GM21515 (cell line): ENCODE measurements at regions not wholly inside any gene's neighbourhood (a gene's known extent, or its start where the extent isn't known, plus 50 kb on each side); places are given as distances from the start of the nearest gene placed in this dataset.

Experiments
- ATAC-seq: cut with Tn5 transposase; IDR thresholded peaks from one replicate; pipeline ENCODE4 v1.9.1; 2021; ENCODE audit not compliant: unreplicated experiment

DNA sequence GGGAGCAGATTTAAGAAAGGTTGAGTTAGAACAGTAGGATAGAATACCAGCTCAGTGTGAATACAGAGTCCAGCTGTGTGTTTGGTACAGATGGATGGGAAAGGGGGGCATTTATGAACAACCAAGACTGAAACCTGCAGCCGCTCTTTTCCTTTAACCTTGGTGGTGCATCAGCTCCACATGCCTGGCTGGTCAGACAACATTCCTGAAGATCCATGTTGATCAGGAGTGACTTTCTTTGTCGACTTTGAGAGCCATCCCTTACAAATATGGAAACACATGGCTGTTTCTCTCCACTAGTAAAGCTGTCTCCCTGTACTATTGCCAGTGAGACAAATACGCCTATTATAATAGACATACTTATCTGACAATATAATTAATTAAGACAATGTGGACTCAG lies 476.5 kb upstream of the IGFBP3 start:
- ATAC-seq, result no peak

- no peak for ATAC-seq
These were observed 475.4 kb upstream of the IGFBP3 start for GRCh38 chr7:46396481-46396880.

DNA sequence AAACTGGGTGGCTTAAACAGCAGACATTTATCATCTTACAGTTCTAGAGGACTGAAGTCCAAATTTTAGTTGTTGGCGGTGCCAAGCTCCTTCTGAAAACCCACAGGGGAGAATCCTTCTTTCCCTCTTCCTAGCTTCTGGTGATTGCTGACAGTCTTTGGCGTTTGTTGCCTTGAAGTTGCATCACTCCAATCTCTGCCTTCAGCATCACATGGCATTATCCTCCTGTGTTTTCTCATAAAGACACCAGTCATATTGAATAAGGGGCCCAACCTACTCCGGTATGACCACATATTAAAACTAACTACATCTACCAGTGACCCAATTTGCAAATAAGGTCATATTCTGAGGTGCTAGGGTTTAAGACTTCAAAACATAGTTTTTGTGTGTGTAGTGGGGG lies 472.1 kb upstream of the IGFBP3 start:
- no peak for ATAC-seq

DNA sequence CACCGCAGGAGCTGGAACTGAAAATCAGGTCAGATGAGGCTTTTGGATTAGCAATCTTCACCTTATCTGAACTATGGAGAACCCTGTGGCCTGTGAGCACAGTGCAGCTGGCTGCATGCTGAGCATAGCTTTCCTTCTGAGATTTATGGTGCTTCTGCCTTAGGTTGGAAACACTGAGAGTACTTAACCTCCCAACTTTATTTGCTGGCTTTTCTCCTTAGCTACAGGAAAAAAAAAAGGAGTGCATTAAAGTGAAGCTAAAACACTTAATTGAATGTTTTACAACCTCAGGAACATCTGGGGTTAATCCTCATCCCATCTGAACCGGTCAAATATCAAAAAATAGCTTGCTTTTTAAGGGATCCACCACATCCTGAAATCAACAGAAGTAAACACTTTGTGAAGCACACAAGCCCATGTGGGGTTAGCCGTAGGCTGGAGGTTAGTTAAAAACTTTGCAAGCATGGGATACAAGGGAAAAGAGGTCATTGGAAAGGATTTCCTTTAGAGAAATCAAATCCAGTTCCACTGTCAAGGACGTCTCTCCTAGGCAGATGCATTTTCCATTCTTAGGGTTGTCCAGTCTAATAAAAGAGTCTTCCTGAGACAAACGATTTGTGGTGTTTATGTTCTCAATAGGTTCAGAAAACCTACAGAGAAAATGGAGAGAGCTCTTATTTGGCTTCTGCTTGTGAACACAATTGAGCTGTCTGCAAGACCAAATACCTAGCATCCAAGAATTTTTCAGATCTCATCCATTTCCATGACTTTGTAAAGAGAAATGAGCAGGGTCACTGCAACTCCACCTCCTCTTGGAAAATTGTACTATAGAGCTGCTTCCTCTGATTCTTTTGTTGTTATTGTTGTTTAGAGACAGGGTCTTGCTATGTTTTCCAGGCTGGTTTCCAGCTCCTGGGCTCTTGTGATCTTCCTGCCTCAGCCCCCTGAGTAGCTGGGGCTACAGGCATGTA lies 470.4 kb upstream of the IGFBP3 start:
- no peak for ATAC-seq

DNA sequence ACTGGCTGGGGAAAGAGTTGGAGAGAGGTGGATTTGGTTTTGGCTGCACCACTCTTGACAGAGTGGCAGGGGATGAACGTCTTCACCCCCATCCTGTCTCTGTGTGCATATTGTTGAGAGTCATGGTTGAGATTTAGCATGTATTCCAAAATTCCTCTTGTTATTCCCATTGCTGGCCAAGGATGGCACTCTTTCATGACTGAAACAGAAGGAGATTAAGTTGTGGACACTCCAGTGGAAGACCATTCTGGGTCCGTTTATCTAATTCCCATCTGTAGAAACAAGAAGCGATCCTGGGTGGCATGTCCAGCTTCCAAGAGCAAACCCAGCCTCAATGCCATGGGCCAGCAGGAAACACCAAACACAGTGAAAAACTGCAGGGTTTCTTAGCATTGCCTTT lies 469.0 kb upstream of the IGFBP3 start:
- no peak for ATAC-seq

DNA sequence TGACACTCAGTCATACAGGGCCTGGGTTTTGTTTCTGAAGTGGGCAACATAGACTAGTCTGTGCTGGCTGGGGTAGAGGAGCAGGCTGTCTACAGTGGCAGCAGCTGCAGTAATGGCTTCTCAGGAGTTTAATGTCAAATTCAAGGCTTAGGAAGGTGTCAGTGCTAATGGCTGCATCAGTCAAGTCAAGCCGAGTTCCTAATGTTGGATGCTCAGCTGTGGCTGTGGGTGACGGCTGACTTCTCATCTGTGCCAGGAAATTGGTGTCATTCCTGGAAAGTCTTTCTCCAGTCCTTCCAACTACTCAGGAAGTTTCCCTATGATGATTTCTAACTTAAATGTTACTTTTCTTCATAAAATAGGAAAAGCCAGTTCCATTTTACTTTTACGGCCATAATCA lies 468.1 kb upstream of the IGFBP3 start:
- no peak for ATAC-seq

DNA sequence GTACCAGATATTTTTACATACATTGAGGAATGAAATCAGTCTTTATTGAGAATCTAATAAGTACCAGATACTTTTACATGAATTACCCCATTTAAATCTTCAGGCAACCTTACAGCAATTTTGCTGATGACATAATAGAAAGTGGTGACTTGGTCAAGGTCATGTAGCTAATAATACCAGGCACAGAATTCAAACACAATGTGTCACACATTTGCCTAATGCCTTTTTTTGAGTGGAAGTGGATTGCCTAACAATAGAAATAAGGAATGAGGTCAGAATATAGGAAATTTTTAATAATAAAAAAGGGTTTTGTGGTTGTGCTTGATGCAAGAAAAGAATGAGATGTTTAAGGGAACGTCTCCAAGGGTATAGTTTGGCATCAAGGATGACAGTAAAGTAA lies 466.6 kb upstream of the IGFBP3 start:
- no peak for ATAC-seq

- ATAC-seq, result no peak
These were observed 465.6 kb upstream of the IGFBP3 start for GRCh38 chr7:46386428-46387399.

GRCh38 chr7:46385662-46386309 lies 464.7 kb upstream of the IGFBP3 start:
- no peak for ATAC-seq

DNA sequence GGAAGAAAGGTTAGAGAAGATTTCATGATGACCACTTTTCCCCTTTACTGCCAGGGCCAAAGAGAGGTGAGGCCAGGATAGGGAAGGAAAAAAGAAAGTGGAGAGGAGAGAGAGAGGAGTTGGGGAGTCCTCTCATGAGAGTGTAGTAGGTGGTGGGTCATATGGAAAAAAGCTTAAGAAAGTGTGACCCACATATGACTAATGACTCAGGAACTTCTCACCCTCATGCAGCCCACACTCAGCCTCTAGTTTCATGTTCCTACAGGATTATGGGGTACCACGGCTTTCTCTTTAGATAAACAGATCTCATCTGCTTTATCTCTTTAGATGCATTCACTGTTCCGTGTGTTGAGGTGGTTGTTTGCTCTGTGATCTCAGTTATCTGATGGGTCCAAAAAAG lies 462.5 kb upstream of the IGFBP3 start:
- ATAC-seq, result no peak

DNA sequence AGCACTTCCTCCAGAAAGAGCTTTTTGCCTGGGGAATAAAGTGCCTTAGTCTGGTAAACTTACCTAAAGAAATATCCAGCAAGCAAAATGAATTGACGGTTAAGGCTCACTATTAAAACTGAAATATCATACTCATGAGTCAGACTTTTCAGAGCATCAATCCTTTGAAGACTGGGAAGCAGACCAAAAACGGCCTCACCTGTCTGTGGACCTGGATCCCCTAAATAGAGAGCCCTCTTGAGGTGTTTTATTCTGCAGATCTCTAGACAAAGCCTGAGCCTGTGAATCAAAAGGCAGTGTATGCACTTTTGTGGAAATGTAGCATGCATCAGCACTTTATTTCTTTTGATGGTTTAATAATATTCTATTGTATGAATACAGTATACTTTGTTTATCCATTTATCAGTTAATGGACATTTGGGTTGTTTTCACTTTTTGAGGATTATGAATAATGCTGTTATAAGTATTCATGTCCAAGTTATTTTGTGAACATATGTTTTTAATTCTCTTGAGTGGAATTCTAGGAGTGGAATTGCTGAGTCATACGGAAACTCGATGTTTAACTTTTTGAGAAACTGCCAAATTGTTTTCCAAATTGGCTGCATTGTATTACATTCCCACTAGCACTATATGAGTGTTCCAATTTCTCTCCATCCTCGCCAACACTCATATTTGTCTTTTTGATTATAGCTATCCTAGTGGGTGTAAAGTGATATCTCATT lies 449.0 kb upstream of the IGFBP3 start:
- no peak for ATAC-seq

DNA sequence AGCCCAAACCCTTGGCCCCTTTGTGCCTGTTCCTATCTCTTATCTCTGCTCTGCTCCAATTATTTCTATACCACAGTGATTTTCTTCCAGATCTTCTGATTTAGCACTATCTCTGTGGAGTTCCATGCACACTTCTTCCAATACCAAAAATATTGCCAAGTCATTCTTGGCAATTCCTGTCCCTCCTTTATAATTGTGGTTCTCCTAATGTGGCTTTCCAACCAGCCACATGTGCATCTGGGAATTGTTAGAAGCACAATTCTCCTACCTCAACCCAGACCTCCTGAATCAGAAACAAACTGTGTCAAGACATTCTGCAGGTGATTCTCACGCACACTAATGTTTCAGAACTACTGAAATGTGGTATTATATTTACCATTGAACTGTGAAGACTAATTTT lies 447.8 kb upstream of the IGFBP3 start:
- no peak for ATAC-seq

- ATAC-seq, result no peak
These were observed 445.5 kb upstream of the IGFBP3 start for GRCh38 chr7:46366526-46366925.

GRCh38 chr7:46363688-46364087 lies 442.6 kb upstream of the IGFBP3 start:
- no peak for ATAC-seq

DNA sequence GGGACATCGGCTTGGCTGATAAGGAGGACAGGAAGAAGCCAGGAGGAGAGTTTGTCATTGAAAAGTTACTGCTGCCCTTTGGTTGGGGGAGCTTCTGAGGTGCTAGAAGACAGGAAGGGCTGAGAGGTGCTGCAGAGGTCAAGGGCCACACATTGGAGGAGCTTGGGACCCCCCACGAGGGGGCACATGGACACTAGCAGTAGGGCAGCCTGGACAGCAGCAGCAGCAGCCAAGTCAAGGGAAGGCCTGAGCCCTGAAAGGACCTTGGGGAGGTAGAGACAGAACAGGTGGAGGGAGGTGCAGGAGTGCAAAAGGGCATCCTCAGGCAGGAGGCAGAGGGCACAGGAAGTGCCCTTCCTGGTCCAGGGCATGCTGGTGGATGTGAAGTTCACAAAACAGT lies 439.7 kb upstream of the IGFBP3 start:
- ATAC-seq, result no peak

GRCh38 chr7:46360296-46360695 lies 439.2 kb upstream of the IGFBP3 start:
- ATAC-seq, result no peak

- ATAC-seq, result no peak
These were observed 436.8 kb upstream of the IGFBP3 start for GRCh38 chr7:46357851-46358250.

- no peak for ATAC-seq
These were observed 436.2 kb upstream of the IGFBP3 start for GRCh38 chr7:46357290-46357689.

- no peak for ATAC-seq
These were observed 435.3 kb upstream of the IGFBP3 start for GRCh38 chr7:46356371-46356770.

- ATAC-seq, result no peak
These were observed 434.3 kb upstream of the IGFBP3 start for GRCh38 chr7:46355331-46355730.
